Skeletal muscle satellite cell (primary cell): ENCODE measurements at regions not wholly inside any gene's neighbourhood (a gene's known extent, or its start where the extent isn't known, plus 50 kb on each side); places are given as distances from the start of the nearest gene placed in this dataset.

Source experiments
- H3K27me3 ChIP-seq: 2 replicates; pipeline ENCODE4 v1.7.0; 2013; ENCODE audit warnings: low read length; ENCODE audit not compliant: control insufficient read depth, insufficient read depth
- H3K36me3 ChIP-seq: 2 replicates; pipeline ENCODE4 v1.7.0; 2013; ENCODE audit warnings: mild to moderate bottlenecking, control low read depth, low read length; ENCODE audit not compliant: insufficient read depth
- H3K4me1 ChIP-seq: 2 replicates; pipeline ENCODE4 v1.7.0; 2013; ENCODE audit warnings: low read length; ENCODE audit not compliant: control insufficient read depth, insufficient read depth
- H3K4me2 ChIP-seq: 2 replicates; pipeline ENCODE4 v1.7.0; 2013; ENCODE audit warnings: mild to moderate bottlenecking, low read length
- H3K4me3 ChIP-seq: 2 replicates; pipeline ENCODE4 v1.7.0; 2013; ENCODE audit warnings: low read length
- H3K9ac ChIP-seq: 2 replicates; pipeline ENCODE4 v1.7.0; 2013; ENCODE audit warnings: mild to moderate bottlenecking, low read depth, low read length, moderate library complexity
- H3K9me3 ChIP-seq: replicated peaks from 2 replicates; pipeline ENCODE4 v1.7.0; 2013; ENCODE audit warnings: mild to moderate bottlenecking, control low read depth, low read length

- Histone ChIP-seq H3K9me3 (no peaks in the 10 kb centered on the region), H3K4me3 (no peak overlapping the region), H3K4me1 (no peaks in the 10 kb centered on the region), H3K27me3 (no peaks in the 10 kb centered on the region), H3K4me2 (no peak overlapping the region), H3K36me3 (no peaks in the 10 kb centered on the region), H3K9ac (no peak overlapping the region)
Observed at GRCh38 chr12:91388573-91388972, 206.0 kb upstream of the DCN start.

- Histone ChIP-seq H3K27me3 (no peaks in the 10 kb centered on the region), H3K4me3 (no peak overlapping the region), H3K36me3 (no peaks in the 10 kb centered on the region), H3K4me2 (no peak overlapping the region), H3K9me3 (no peaks in the 10 kb centered on the region), H3K9ac (no peak overlapping the region), H3K4me1 (no peaks in the 10 kb centered on the region)
Observed at GRCh38 chr12:91387461-91388134, 205.0 kb upstream of the DCN start.

GRCh38 chr12:91384806-91385205 is 202.2 kb upstream of the DCN start:
- Histone ChIP-seq H3K4me3 (no peak overlapping the region), H3K4me1 (peaks cover 8% of the 10 kb centered on the region), H3K36me3 (no peaks in the 10 kb centered on the region), H3K9ac (no peak overlapping the region), H3K4me2 (no peak overlapping the region), H3K9me3 (no peaks in the 10 kb centered on the region), H3K27me3 (no peaks in the 10 kb centered on the region)

GRCh38 chr12:91384366-91384765 is 201.7 kb upstream of the DCN start:
- Histone ChIP-seq H3K36me3 (no peaks in the 10 kb centered on the region), H3K4me3 (no peak overlapping the region), H3K9me3 (no peaks in the 10 kb centered on the region), H3K27me3 (no peaks in the 10 kb centered on the region), H3K4me1 (peaks cover 8% of the 10 kb centered on the region), H3K4me2 (no peak overlapping the region), H3K9ac (no peak overlapping the region)

- Histone ChIP-seq H3K9ac (no peak overlapping the region), H3K4me2 (no peak overlapping the region), H3K36me3 (no peaks in the 10 kb centered on the region), H3K4me3 (no peak overlapping the region), H3K27me3 (no peaks in the 10 kb centered on the region), H3K9me3 (no peaks in the 10 kb centered on the region), H3K4me1 (peaks cover 13% of the 10 kb centered on the region)
Observed at GRCh38 chr12:91383099-91383498, 200.5 kb upstream of the DCN start.

- Histone ChIP-seq H3K27me3 (no peaks in the 10 kb centered on the region), H3K4me1 (peaks cover 13% of the 10 kb centered on the region), H3K4me3 (peak overlapping the region; percentile 69), H3K9me3 (no peaks in the 10 kb centered on the region), H3K4me2 (peak overlapping the region; percentile 92), H3K9ac (peak overlapping the region; percentile 79), H3K36me3 (no peaks in the 10 kb centered on the region)
Observed at GRCh38 chr12:91382081-91382543, 199.5 kb upstream of the DCN start.

- Histone ChIP-seq H3K4me1 (peaks cover 13% of the 10 kb centered on the region), H3K4me3 (peak overlapping the region; percentile 69), H3K9ac (peak overlapping the region; percentile 79), H3K36me3 (no peaks in the 10 kb centered on the region), H3K9me3 (no peaks in the 10 kb centered on the region), H3K4me2 (peak overlapping the region; percentile 92), H3K27me3 (no peaks in the 10 kb centered on the region)
Observed at GRCh38 chr12:91381309-91381804, 198.7 kb upstream of the DCN start.

- H3K9ac ChIP-seq = peak overlapping the region; percentile 79
- peak overlapping the region; percentile 69 for H3K4me3 ChIP-seq
- H3K27me3 ChIP-seq = no peaks in the 10 kb centered on the region
- H3K9me3 ChIP-seq = no peaks in the 10 kb centered on the region
- no peaks in the 10 kb centered on the region for H3K36me3 ChIP-seq
- H3K4me2 ChIP-seq = no peak overlapping the region
- H3K4me1 ChIP-seq = peaks cover 13% of the 10 kb centered on the region
Observed at GRCh38 chr12:91380631-91381030, 198.0 kb upstream of the DCN start.

GRCh38 chr12:91379051-91379775 is 196.6 kb upstream of the DCN start:
- Histone ChIP-seq H3K4me3 (no peak overlapping the region), H3K27me3 (no peaks in the 10 kb centered on the region), H3K36me3 (no peaks in the 10 kb centered on the region), H3K4me2 (no peak overlapping the region), H3K9ac (no peak overlapping the region), H3K4me1 (peaks cover 13% of the 10 kb centered on the region), H3K9me3 (no peaks in the 10 kb centered on the region)

- Histone ChIP-seq H3K27me3 (no peaks in the 10 kb centered on the region), H3K4me2 (no peak overlapping the region), H3K9ac (no peak overlapping the region), H3K4me3 (no peak overlapping the region), H3K4me1 (peaks cover 13% of the 10 kb centered on the region), H3K36me3 (no peaks in the 10 kb centered on the region), H3K9me3 (no peaks in the 10 kb centered on the region)
Observed at GRCh38 chr12:91377436-91377835, 194.8 kb upstream of the DCN start.

- Histone ChIP-seq H3K9me3 (no peaks in the 10 kb centered on the region), H3K4me2 (no peak overlapping the region), H3K4me3 (no peak overlapping the region), H3K27me3 (no peaks in the 10 kb centered on the region), H3K36me3 (no peaks in the 10 kb centered on the region), H3K4me1 (no peaks in the 10 kb centered on the region), H3K9ac (no peak overlapping the region)
Observed at GRCh38 chr12:91373086-91373485, 190.5 kb upstream of the DCN start.
